ENCODE measurements at regions not wholly inside any gene's neighbourhood (a gene's known extent, or its start where the extent isn't known, plus 50 kb on each side); places are given as distances from the start of the nearest gene placed in this dataset.

GRCh38 chr2:125642032-125642431 lies 1013.9 kb upstream of the GYPC start:
- Histone ChIP-seq H3K27ac (ENCODE audit: low read length) (no peak overlapping the region), H2AFZ (ENCODE audit: low read length) (no peak overlapping the region), H3K79me2 (ENCODE audit: low read length) (no peaks in the 10 kb centered on the region), H3K9me3 (replicated peaks; ENCODE audit: insufficient read depth, low read length) (no peaks in the 10 kb centered on the region), H3K9me2 (replicated peaks; ENCODE audit: insufficient read depth, low read length) (no peaks in the 10 kb centered on the region), H4K20me1 (ENCODE audit: insufficient read depth, low read length) (no peaks in the 10 kb centered on the region), H3K4me1 (ENCODE audit: low read length) (peaks cover 15% of the 10 kb centered on the region), H3K4me2 (ENCODE audit: low read depth, low read length) (no peak overlapping the region), H3K9ac (ENCODE audit: low read length) (no peak overlapping the region), H3K27me3 (replicated peaks; ENCODE audit: insufficient read depth, low read length) (no peaks in the 10 kb centered on the region), H3K4me3 (ENCODE audit: low read length) (no peak overlapping the region), H3F3A (ENCODE audit: insufficient read depth, low read length) (no peaks in the 10 kb centered on the region), H3K36me3 (replicated peaks; ENCODE audit: insufficient read depth, low read length) (no peaks in the 10 kb centered on the region)
- TF ChIP-seq EZH2 (optimal IDR thresholded peaks at IDR 0.05; ENCODE audit: low read depth, low read length) (no peak), EZH2phosphoT487 (IDR thresholded peaks at IDR 0.05; ENCODE audit: low read length) (no peak)
- TF ChIP-seq, protein P1, sequence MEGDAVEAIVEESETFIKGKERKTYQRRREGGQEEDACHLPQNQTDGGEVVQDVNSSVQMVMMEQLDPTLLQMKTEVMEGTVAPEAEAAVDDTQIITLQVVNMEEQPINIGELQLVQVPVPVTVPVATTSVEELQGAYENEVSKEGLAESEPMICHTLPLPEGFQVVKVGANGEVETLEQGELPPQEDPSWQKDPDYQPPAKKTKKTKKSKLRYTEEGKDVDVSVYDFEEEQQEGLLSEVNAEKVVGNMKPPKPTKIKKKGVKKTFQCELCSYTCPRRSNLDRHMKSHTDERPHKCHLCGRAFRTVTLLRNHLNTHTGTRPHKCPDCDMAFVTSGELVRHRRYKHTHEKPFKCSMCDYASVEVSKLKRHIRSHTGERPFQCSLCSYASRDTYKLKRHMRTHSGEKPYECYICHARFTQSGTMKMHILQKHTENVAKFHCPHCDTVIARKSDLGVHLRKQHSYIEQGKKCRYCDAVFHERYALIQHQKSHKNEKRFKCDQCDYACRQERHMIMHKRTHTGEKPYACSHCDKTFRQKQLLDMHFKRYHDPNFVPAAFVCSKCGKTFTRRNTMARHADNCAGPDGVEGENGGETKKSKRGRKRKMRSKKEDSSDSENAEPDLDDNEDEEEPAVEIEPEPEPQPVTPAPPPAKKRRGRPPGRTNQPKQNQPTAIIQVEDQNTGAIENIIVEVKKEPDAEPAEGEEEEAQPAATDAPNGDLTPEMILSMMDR (IDR thresholded peaks at IDR 0.05; ENCODE audit: low read length), result no peak
- DNase-seq, result no peak

DNA sequence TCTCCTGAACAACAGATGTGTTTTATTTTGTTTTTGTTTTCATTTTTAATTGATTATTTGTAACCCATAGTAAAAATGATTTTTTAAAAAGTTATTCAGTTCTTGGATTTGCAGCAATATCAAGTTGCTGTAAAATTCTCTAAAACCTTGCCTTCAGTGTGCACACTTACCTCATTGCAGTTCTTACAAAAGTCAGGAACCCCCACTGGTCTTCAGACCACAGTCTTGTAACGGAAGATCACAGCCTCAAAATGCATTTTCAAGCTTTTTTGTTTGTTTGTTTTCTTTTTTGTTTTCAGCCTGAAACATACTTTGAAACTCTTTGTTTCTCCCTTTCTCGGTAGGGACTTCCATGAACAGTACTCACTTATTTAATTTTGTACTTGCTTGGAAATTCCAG lies 1012.8 kb upstream of the GYPC start:
- Histone ChIP-seq H2AFZ (ENCODE audit: low read length) (no peak overlapping the region), H3K36me3 (replicated peaks; ENCODE audit: insufficient read depth, low read length) (no peaks in the 10 kb centered on the region), H3K4me2 (ENCODE audit: low read depth, low read length) (no peak overlapping the region), H3K27ac (ENCODE audit: low read length) (no peak overlapping the region), H3K9me3 (replicated peaks; ENCODE audit: insufficient read depth, low read length) (no peaks in the 10 kb centered on the region), H3K9ac (ENCODE audit: low read length) (no peak overlapping the region), H3K4me1 (ENCODE audit: low read length) (peaks cover 4% of the 10 kb centered on the region; the same call in 1 of the 2 replicates), H3K27me3 (replicated peaks; ENCODE audit: insufficient read depth, low read length) (no peaks in the 10 kb centered on the region), H4K20me1 (ENCODE audit: insufficient read depth, low read length) (no peaks in the 10 kb centered on the region), H3K4me3 (ENCODE audit: low read length) (no peak overlapping the region), H3K9me2 (replicated peaks; ENCODE audit: insufficient read depth, low read length) (no peaks in the 10 kb centered on the region), H3F3A (ENCODE audit: insufficient read depth, low read length) (no peaks in the 10 kb centered on the region), H3K79me2 (ENCODE audit: low read length) (no peaks in the 10 kb centered on the region)
- TF ChIP-seq EZH2 (optimal IDR thresholded peaks at IDR 0.05; ENCODE audit: low read depth, low read length), result no peak
- TF ChIP-seq, protein P1 (IDR thresholded peaks at IDR 0.05; ENCODE audit: low read length), result no peak
- TF ChIP-seq EZH2phosphoT487 (IDR thresholded peaks at IDR 0.05; ENCODE audit: low read length), result no peak
- DNase-seq, result no peak

DNA sequence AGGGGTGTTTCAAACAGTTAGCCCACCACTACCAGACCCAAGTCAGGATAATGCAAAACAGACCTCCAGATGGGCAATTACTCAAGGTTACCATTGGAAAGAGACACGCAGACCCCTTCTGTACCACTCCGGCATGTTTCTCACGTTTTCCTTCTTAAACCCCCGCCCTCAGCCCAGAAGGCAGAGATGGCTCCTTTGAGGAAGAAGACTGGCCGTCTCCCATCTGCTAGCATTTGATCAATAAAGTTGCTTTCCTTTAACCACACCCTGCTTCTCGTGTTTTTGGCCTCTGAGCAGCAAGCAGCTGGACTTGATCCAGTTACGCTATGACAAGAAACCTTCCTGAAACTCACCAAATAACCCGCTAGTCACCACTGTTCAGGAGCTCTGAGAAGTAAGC lies 1012.4 kb upstream of the GYPC start:
- Histone ChIP-seq H3K27ac (ENCODE audit: low read length) (no peak overlapping the region), H3K79me2 (ENCODE audit: low read length) (no peaks in the 10 kb centered on the region), H4K20me1 (ENCODE audit: insufficient read depth, low read length) (no peaks in the 10 kb centered on the region)

DNA sequence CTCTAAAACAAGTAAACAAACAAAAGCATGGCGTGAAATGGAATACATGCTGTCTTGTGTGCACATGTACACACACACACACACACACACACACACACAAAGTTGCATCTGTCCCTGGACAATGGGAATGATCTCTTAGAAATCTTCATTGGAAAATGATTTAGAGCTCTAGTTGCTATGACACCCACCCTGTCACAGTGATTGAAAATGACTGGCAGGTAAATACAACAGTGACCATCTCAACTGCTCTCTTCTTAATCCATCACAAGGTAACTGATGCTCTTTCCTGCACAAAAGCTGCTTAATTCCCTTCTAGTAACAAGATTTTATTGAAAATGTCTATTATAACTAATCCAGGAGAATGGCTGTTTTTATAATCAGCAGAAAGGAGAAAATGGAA lies 1011.7 kb upstream of the GYPC start:
- Histone ChIP-seq H3K9me3 (replicated peaks; ENCODE audit: insufficient read depth, low read length) (no peaks in the 10 kb centered on the region), H4K20me1 (ENCODE audit: insufficient read depth, low read length) (no peaks in the 10 kb centered on the region), H3K4me1 (ENCODE audit: low read length) (no peaks in the 10 kb centered on the region), H3F3A (ENCODE audit: insufficient read depth, low read length) (no peaks in the 10 kb centered on the region), H3K4me2 (ENCODE audit: low read depth, low read length) (no peak overlapping the region), H3K27ac (ENCODE audit: low read length) (no peak overlapping the region), H2AFZ (ENCODE audit: low read length) (no peak overlapping the region), H3K9ac (ENCODE audit: low read length) (no peak overlapping the region), H3K4me3 (ENCODE audit: low read length) (no peak overlapping the region), H3K27me3 (replicated peaks; ENCODE audit: insufficient read depth, low read length) (no peaks in the 10 kb centered on the region), H3K79me2 (ENCODE audit: low read length) (no peaks in the 10 kb centered on the region), H3K9me2 (replicated peaks; ENCODE audit: insufficient read depth, low read length) (no peaks in the 10 kb centered on the region), H3K36me3 (replicated peaks; ENCODE audit: insufficient read depth, low read length) (no peaks in the 10 kb centered on the region)
- no peak for DNase-seq
- TF ChIP-seq, protein P1 (IDR thresholded peaks at IDR 0.05; ENCODE audit: low read length), result no peak
- TF ChIP-seq EZH2 (optimal IDR thresholded peaks at IDR 0.05; ENCODE audit: low read depth, low read length) (no peak), EZH2phosphoT487 (IDR thresholded peaks at IDR 0.05; ENCODE audit: low read length) (no peak)

More for the DNA sequence above, 1012.4 kb upstream of the GYPC start:
- Histone ChIP-seq H3F3A (ENCODE audit: insufficient read depth, low read length) (no peaks in the 10 kb centered on the region), H3K9ac (ENCODE audit: low read length) (no peak overlapping the region), H3K9me3 (replicated peaks; ENCODE audit: insufficient read depth, low read length) (no peaks in the 10 kb centered on the region), H3K9me2 (replicated peaks; ENCODE audit: insufficient read depth, low read length) (no peaks in the 10 kb centered on the region), H2AFZ (ENCODE audit: low read length) (no peak overlapping the region), H3K36me3 (replicated peaks; ENCODE audit: insufficient read depth, low read length) (no peaks in the 10 kb centered on the region), H3K4me2 (ENCODE audit: low read depth, low read length) (no peak overlapping the region), H3K4me3 (ENCODE audit: low read length) (no peak overlapping the region), H3K27me3 (replicated peaks; ENCODE audit: insufficient read depth, low read length) (no peaks in the 10 kb centered on the region), H3K4me1 (ENCODE audit: low read length) (no peaks in the 10 kb centered on the region)
- TF ChIP-seq EZH2 (optimal IDR thresholded peaks at IDR 0.05; ENCODE audit: low read depth, low read length) (no peak), EZH2phosphoT487 (IDR thresholded peaks at IDR 0.05; ENCODE audit: low read length) (no peak)
- DNase-seq, result no peak
